ENCODE measurements at regions not wholly inside any gene's neighbourhood (a gene's known extent, or its start where the extent isn't known, plus 50 kb on each side); places are given as distances from the start of the nearest gene placed in this dataset.
"Not testable (repeated sequence)": the region's sequence is repeated elsewhere in the genome, so short reads cannot be mapped to it uniquely, and the experiment has no call there.

- not testable (repeated sequence) for H3K36me3 ChIP-seq (ENCODE audit: insufficient read depth, low read length); H3K79me2 ChIP-seq (ENCODE audit: insufficient read depth, low read length); H3K4me3 Mint-ChIP-seq (ENCODE audit: unreplicated experiment); H3K9ac ChIP-seq (ENCODE audit: low read length); DNase-seq (ENCODE audit: low read depth); H3K27ac Mint-ChIP-seq (ENCODE audit: unreplicated experiment); H3K27me3 Mint-ChIP-seq (ENCODE audit: low read depth, unreplicated experiment); H3K36me3 Mint-ChIP-seq (ENCODE audit: low read depth, unreplicated experiment); H3K4me3 ChIP-seq (ENCODE audit: insufficient read depth, low read depth, low read length); H3K4me1 ChIP-seq (ENCODE audit: insufficient read depth, low read length); H3K9me3 ChIP-seq (ENCODE audit: insufficient read depth, low read depth, low read length); FAIRE-seq; H4K20me1 ChIP-seq (ENCODE audit: insufficient read depth, low read length); H3K27me3 ChIP-seq (ENCODE audit: insufficient read depth, low read length); H3K9me3 Mint-ChIP-seq (ENCODE audit: unreplicated experiment); H3K4me1 Mint-ChIP-seq (ENCODE audit: low read depth, unreplicated experiment); H2AFZ ChIP-seq (ENCODE audit: low read depth, low read length); H3K4me2 ChIP-seq (ENCODE audit: low read length); H3K27ac ChIP-seq (ENCODE audit: low read depth, low read length)
Observed at GRCh38 chr15:44900796-44901195, 55.7 kb upstream of the TERB2 start.

GRCh38 chr15:44903281-44903680 lies 53.2 kb upstream of the TERB2 start:
- H3K79me2 ChIP-seq (ENCODE audit: insufficient read depth, low read length); H3K4me1 ChIP-seq (ENCODE audit: insufficient read depth, low read length); H3K9me3 ChIP-seq (ENCODE audit: insufficient read depth, low read depth, low read length); H3K36me3 ChIP-seq (ENCODE audit: insufficient read depth, low read length); H3K4me3 Mint-ChIP-seq (ENCODE audit: unreplicated experiment); FAIRE-seq; H3K4me2 ChIP-seq (ENCODE audit: low read length); H3K27me3 Mint-ChIP-seq (ENCODE audit: low read depth, unreplicated experiment); H3K27ac Mint-ChIP-seq (ENCODE audit: unreplicated experiment); H3K27me3 ChIP-seq (ENCODE audit: insufficient read depth, low read length); DNase-seq (ENCODE audit: low read depth); H3K9ac ChIP-seq (ENCODE audit: low read length); H3K9me3 Mint-ChIP-seq (ENCODE audit: unreplicated experiment); H2AFZ ChIP-seq (ENCODE audit: low read depth, low read length); H3K27ac ChIP-seq (ENCODE audit: low read depth, low read length); H3K36me3 Mint-ChIP-seq (ENCODE audit: low read depth, unreplicated experiment); H3K4me3 ChIP-seq (ENCODE audit: insufficient read depth, low read depth, low read length); H4K20me1 ChIP-seq (ENCODE audit: insufficient read depth, low read length); H3K4me1 Mint-ChIP-seq (ENCODE audit: low read depth, unreplicated experiment): not testable (repeated sequence)

GRCh38 chr15:44904651-44905340 lies 51.7 kb upstream of the TERB2 start:
- H3K36me3 Mint-ChIP-seq (ENCODE audit: low read depth, unreplicated experiment); H3K27me3 ChIP-seq (ENCODE audit: insufficient read depth, low read length); H2AFZ ChIP-seq (ENCODE audit: low read depth, low read length); H4K20me1 ChIP-seq (ENCODE audit: insufficient read depth, low read length); H3K9me3 Mint-ChIP-seq (ENCODE audit: unreplicated experiment); H3K27me3 Mint-ChIP-seq (ENCODE audit: low read depth, unreplicated experiment); H3K4me3 ChIP-seq (ENCODE audit: insufficient read depth, low read depth, low read length); H3K36me3 ChIP-seq (ENCODE audit: insufficient read depth, low read length); H3K79me2 ChIP-seq (ENCODE audit: insufficient read depth, low read length); FAIRE-seq; H3K4me2 ChIP-seq (ENCODE audit: low read length); H3K27ac ChIP-seq (ENCODE audit: low read depth, low read length); H3K4me1 ChIP-seq (ENCODE audit: insufficient read depth, low read length); DNase-seq (ENCODE audit: low read depth); H3K4me3 Mint-ChIP-seq (ENCODE audit: unreplicated experiment); H3K4me1 Mint-ChIP-seq (ENCODE audit: low read depth, unreplicated experiment); H3K9me3 ChIP-seq (ENCODE audit: insufficient read depth, low read depth, low read length); H3K27ac Mint-ChIP-seq (ENCODE audit: unreplicated experiment); H3K9ac ChIP-seq (ENCODE audit: low read length): not testable (repeated sequence)
